ENCODE measurements at regions not wholly inside any gene's neighbourhood (a gene's known extent, or its start where the extent isn't known, plus 50 kb on each side); places are given as distances from the start of the nearest gene placed in this dataset.

DNA sequence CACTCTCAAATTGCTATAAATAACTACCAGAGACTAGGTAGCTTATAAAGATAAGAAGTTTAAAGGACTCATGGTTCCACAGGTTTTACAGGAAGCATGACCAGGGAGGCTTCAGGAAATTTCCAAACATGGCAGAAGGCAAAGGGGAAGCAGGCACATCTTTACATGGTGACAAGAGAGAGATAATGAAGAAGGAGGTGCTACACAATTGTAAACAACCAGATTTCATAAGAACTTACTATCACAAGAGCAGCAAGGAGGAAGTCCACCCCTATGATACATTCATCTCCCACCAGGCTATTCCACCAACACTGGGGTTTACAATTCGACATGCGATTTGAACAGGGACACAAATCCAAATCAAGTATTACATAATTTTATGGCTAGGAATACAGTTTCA lies 257.7 kb downstream of the BTG1 start:
- Histone ChIP-seq H3K36me3 (no peaks in the 10 kb centered on the region), H3K4me3 (no peak overlapping the region), H3K27ac (no peak overlapping the region), H3K9me3 (no peaks in the 10 kb centered on the region), H3K4me1 (peaks cover 0 to 5% (median 0%) of the 10 kb centered on the region in 3 donors), H3K27me3 (no peaks in the 10 kb centered on the region)
- FAIRE-seq (no peak), DNase-seq (no peak), ATAC-seq (peak in 1 of 4 donors; percentile 34)
- intact Hi-C loops (cut with DNase I) = no loop called here
- 88 to 91% methylated on average over 2 of the region's 2 CpGs for WGBS, 2 donors
- TF ChIP-seq, protein P1, sequence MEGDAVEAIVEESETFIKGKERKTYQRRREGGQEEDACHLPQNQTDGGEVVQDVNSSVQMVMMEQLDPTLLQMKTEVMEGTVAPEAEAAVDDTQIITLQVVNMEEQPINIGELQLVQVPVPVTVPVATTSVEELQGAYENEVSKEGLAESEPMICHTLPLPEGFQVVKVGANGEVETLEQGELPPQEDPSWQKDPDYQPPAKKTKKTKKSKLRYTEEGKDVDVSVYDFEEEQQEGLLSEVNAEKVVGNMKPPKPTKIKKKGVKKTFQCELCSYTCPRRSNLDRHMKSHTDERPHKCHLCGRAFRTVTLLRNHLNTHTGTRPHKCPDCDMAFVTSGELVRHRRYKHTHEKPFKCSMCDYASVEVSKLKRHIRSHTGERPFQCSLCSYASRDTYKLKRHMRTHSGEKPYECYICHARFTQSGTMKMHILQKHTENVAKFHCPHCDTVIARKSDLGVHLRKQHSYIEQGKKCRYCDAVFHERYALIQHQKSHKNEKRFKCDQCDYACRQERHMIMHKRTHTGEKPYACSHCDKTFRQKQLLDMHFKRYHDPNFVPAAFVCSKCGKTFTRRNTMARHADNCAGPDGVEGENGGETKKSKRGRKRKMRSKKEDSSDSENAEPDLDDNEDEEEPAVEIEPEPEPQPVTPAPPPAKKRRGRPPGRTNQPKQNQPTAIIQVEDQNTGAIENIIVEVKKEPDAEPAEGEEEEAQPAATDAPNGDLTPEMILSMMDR (IDR thresholded peaks at IDR 0.05) = no peak

GRCh38 chr12:91885851-91886731 lies 259.6 kb downstream of the BTG1 start:
- Histone ChIP-seq H3K4me1 (peaks cover 0 to 5% (median 0%) of the 10 kb centered on the region in 3 donors), H3K9me3 (no peaks in the 10 kb centered on the region), H3K4me3 (no peak overlapping the region), H3K36me3 (no peaks in the 10 kb centered on the region), H3K27me3 (no peaks in the 10 kb centered on the region), H3K27ac (no peak overlapping the region)
- FAIRE-seq (no peak), ATAC-seq (peak in 2 of 4 donors; percentile 38 to 49), DNase-seq (no peak)
- 44 to 50% methylated on average over 5 of the region's 5 CpGs for WGBS, 2 donors
- TF ChIP-seq, protein P1 (IDR thresholded peaks at IDR 0.05) = no peak
- intact Hi-C loops (cut with DNase I) = no loop called here

- Histone ChIP-seq H3K27me3 (no peaks in the 10 kb centered on the region), H3K4me1 (peaks cover 0 to 5% (median 0%) of the 10 kb centered on the region in 3 donors), H3K4me3 (no peak overlapping the region), H3K36me3 (no peaks in the 10 kb centered on the region), H3K9me3 (no peaks in the 10 kb centered on the region), H3K27ac (no peak overlapping the region)
- WGBS, 2 donors = 74 to 81% methylated on average over 3 of the region's 3 CpGs
- TF ChIP-seq, protein P1 (IDR thresholded peaks at IDR 0.05) = no peak
- intact Hi-C loops (cut with DNase I) = no loop called here
- DNase-seq (no peak), ATAC-seq (peak in 3 of 4 donors; percentile 37 to 54 (median 42)), FAIRE-seq (no peak)
These were observed 261.4 kb downstream of the BTG1 start for GRCh38 chr12:91884230-91884629.

DNA sequence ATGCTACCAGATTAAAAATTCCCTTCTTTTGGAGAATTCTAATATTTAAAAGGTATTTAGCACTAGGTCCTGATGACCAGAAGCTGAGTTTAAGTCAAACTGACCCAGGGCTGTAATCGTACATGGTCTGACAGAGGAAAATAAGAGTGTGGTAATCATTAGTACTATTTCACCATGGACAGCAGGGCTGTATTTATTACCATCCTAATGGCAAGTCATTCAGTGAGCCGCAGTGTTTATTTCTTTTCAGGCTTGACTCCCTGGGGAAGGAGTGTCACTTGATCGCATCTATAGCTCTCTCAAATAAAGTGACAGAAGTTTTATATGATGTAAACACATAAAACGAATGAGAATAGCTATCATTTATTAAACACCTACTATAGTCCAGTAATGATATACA lies 261.8 kb downstream of the BTG1 start:
- intact Hi-C loops (cut with DNase I) = no loop called here
- TF ChIP-seq, protein P1 (IDR thresholded peaks at IDR 0.05) = no peak
- Histone ChIP-seq H3K36me3 (no peaks in the 10 kb centered on the region), H3K27me3 (no peaks in the 10 kb centered on the region), H3K27ac (no peak overlapping the region), H3K9me3 (no peaks in the 10 kb centered on the region), H3K4me1 (peaks cover 0 to 5% (median 0%) of the 10 kb centered on the region in 3 donors), H3K4me3 (no peak overlapping the region)
- FAIRE-seq = no peak
- ATAC-seq = no peak
- 76 to 84% methylated on average over 4 of the region's 4 CpGs for WGBS, 2 donors
- no peak for DNase-seq

DNA sequence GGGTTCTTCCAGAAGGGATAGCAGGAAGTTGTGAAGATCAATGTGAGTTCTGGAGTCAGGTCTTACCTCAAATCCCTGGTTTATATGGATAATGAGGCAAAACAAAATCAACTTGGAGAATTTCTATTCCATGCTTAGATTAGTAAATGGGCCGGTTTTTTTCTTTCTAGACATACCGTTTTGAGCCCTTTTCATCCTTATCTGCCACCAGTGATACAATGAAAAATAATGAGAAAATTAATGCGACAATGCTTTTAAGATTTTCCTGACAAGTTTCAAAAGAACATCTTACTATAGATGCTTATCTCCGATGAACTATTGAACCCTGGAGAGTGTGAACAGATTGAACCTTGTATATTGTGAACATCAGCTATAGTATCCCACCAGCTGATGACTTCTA lies 262.7 kb downstream of the BTG1 start:
- 76 to 81% methylated on average over 4 of the region's 4 CpGs for WGBS, 2 donors
- Histone ChIP-seq H3K4me3 (no peak overlapping the region), H3K9me3 (no peaks in the 10 kb centered on the region), H3K36me3 (no peaks in the 10 kb centered on the region), H3K27ac (no peak overlapping the region), H3K4me1 (peaks cover 0 to 5% (median 0%) of the 10 kb centered on the region in 3 donors), H3K27me3 (no peaks in the 10 kb centered on the region)
- ATAC-seq (no peak), FAIRE-seq (no peak), DNase-seq (no peak)
- TF ChIP-seq, protein P1 (IDR thresholded peaks at IDR 0.05) = no peak
- intact Hi-C loops (cut with DNase I) = no loop called here

All from pancreas (tissue), 10 donors.